Gastroesophageal sphincter (tissue), 3 donors: ENCODE measurements at regions not wholly inside any gene's neighbourhood (a gene's known extent, or its start where the extent isn't known, plus 50 kb on each side); places are given as distances from the start of the nearest gene placed in this dataset.

ENCODE experiments used
- CTCF ChIP-seq, 4 experiments: fragments of 200-600 bp in 2 of 4; fragments of 450-650 bp in 2 of 4; sonication (generic) in 1 of 4; IDR thresholded peaks; one replicate each; pipeline ENCODE4 v1.5.1; 2017 to 2019; ENCODE audit warnings: antibody characterized with exemption in 4 of 4, mild to moderate bottlenecking in 2 of 4, moderate library complexity in 2 of 4
- POLR2A ChIP-seq, 2 donors: fragments of 450-650 bp; IDR thresholded peaks; one replicate each; pipeline ENCODE4 v1.6.1; 2017; ENCODE audit warnings: antibody characterized with exemption in 2 of 2, mild to moderate bottlenecking in 2 of 2, moderate library complexity in 1 of 2
- POLR2AphosphoS5 ChIP-seq: sonication (generic); formaldehyde crosslinking; IDR thresholded peaks from one replicate; pipeline ENCODE4 v1.6.1; 2017; ENCODE audit warnings: antibody characterized with exemption

DNA sequence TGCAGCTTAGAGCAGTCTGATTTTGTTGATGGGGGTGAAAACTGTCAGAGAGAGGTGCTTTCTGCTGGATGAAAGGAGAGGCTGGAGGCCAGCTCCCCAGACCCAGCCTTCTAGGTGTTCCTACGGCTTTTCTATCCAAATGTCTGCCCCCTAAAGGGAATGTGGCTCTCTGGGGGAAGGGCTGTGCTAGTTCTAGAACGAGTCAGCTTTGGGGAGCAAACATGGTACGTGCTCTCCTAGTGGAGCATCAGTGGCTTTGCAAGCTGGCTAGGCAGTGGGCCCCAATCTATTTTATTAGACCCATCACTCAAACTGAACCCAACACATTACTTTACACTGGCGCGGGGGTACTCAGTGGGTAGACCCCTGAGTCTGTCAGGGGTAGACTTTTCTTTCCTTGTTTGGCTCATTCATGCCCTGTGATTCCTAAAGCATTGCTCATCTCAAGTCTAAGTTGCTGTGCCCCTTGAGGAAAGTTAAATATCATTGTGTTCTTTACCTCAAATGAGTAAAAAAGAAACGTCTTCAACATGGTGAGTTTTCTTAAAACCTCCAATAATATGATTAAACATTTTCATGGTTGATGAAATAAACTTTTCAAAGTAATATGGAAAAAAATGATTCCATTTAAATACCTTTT lies 254.9 kb downstream of the DLEU7 start:
- TF ChIP-seq POLR2AphosphoS5, result no peak
- no peak for TF ChIP-seq CTCF (IDR thresholded peaks at IDR 0.05)
- no peak for TF ChIP-seq POLR2A (IDR thresholded peaks at IDR 0.05)
